ENCODE measurements at regions not wholly inside any gene's neighbourhood (a gene's known extent, or its start where the extent isn't known, plus 50 kb on each side); places are given as distances from the start of the nearest gene placed in this dataset.

- ATAC-seq (no peak), DNase-seq (no peak)
- no peak for TF ChIP-seq CTCF (IDR thresholded peaks at IDR 0.05)
- intact Hi-C loops (cut with DNase I): no loop called here
- Histone ChIP-seq H3K9me3 (peaks cover 5% of the 10 kb centered on the region), H3K4me3 (no peak overlapping the region), H3K27me3 (ENCODE audit: low read depth) (no peaks in the 10 kb centered on the region), H3K36me3 (no peaks in the 10 kb centered on the region), H3K4me1 (no peaks in the 10 kb centered on the region), H3K27ac (no peak overlapping the region)
These were observed 108.7 kb upstream of the PPP2R2D start for GRCh38 chr10:131792011-131792651.

- no peak overlapping the region for H3K27ac ChIP-seq
- peaks cover 7% of the 10 kb centered on the region for H3K9me3 ChIP-seq
- DNase-seq (no peak), ATAC-seq (no peak)
- no peaks in the 10 kb centered on the region for H3K27me3 ChIP-seq (ENCODE audit: low read depth)
- intact Hi-C loops (cut with DNase I): no loop called here
- H3K4me1 ChIP-seq: no peaks in the 10 kb centered on the region
- no peak for TF ChIP-seq CTCF (IDR thresholded peaks at IDR 0.05)
- no peak overlapping the region for H3K4me3 ChIP-seq
- no peaks in the 10 kb centered on the region for H3K36me3 ChIP-seq
These were observed 108.0 kb upstream of the PPP2R2D start for GRCh38 chr10:131792809-131793208.

- no peaks in the 10 kb centered on the region for H3K36me3 ChIP-seq
- no peak for DNase-seq
- H3K9me3 ChIP-seq: peaks cover 15% of the 10 kb centered on the region
- intact Hi-C loops (cut with DNase I): no loop called here
- no peak overlapping the region for H3K27ac ChIP-seq
- no peak overlapping the region for H3K4me3 ChIP-seq
- ATAC-seq: no peak
- no peak for TF ChIP-seq CTCF (IDR thresholded peaks at IDR 0.05)
- no peaks in the 10 kb centered on the region for H3K4me1 ChIP-seq
- no peaks in the 10 kb centered on the region for H3K27me3 ChIP-seq (ENCODE audit: low read depth)
These were observed 105.0 kb upstream of the PPP2R2D start for GRCh38 chr10:131795761-131796160.

GRCh38 chr10:131797626-131798025, 103.2 kb upstream of the PPP2R2D start:
- Histone ChIP-seq H3K4me3 (no peak overlapping the region), H3K36me3 (no peaks in the 10 kb centered on the region), H3K9me3 (peaks cover 15% of the 10 kb centered on the region), H3K27ac (no peak overlapping the region), H3K4me1 (no peaks in the 10 kb centered on the region), H3K27me3 (ENCODE audit: low read depth) (no peaks in the 10 kb centered on the region)
- intact Hi-C loops (cut with DNase I): no loop called here
- TF ChIP-seq CTCF (IDR thresholded peaks at IDR 0.05): no peak
- ATAC-seq (no peak), DNase-seq (no peak)

- no peaks in the 10 kb centered on the region for H3K27me3 ChIP-seq (ENCODE audit: low read depth)
- ATAC-seq (no peak), DNase-seq (no peak)
- H3K4me3 ChIP-seq: no peak overlapping the region
- TF ChIP-seq CTCF (IDR thresholded peaks at IDR 0.05): no peak
- intact Hi-C loops (cut with DNase I): no loop called here
- peaks cover 15% of the 10 kb centered on the region for H3K9me3 ChIP-seq
- H3K27ac ChIP-seq: no peak overlapping the region
- H3K36me3 ChIP-seq: no peaks in the 10 kb centered on the region
- no peaks in the 10 kb centered on the region for H3K4me1 ChIP-seq
These were observed 101.4 kb upstream of the PPP2R2D start for GRCh38 chr10:131799429-131799828.
